ENCODE measurements at regions not wholly inside any gene's neighbourhood (a gene's known extent, or its start where the extent isn't known, plus 50 kb on each side); places are given as distances from the start of the nearest gene placed in this dataset.

- H3K79me2 ChIP-seq (replicated peaks; ENCODE audit: insufficient read depth, low read length) = peaks cover 8% of the 10 kb centered on the region
- no peaks in the 10 kb centered on the region for H3K9me2 ChIP-seq (ENCODE audit: insufficient read depth, low read length)
- H4K20me1 ChIP-seq (ENCODE audit: insufficient read depth) = no peaks in the 10 kb centered on the region
- no peak overlapping the region for H2AFZ ChIP-seq (ENCODE audit: low read depth, low read length)
- no peaks in the 10 kb centered on the region for H3F3A ChIP-seq (ENCODE audit: insufficient read depth, low read length, poor library complexity, severe bottlenecking)
- no peak overlapping the region for H3K27ac ChIP-seq (ENCODE audit: low read length)
- H3K9me3 ChIP-seq (ENCODE audit: low read length) = no peaks in the 10 kb centered on the region
- no peak overlapping the region for H3K4me2 ChIP-seq (ENCODE audit: low read length)
- TF ChIP-seq MXI1 (conservative IDR thresholded peaks at IDR 0.05; ENCODE audit: poor library complexity, severe bottlenecking) (no peak), RAD21 (conservative IDR thresholded peaks at IDR 0.05) (no peak), CTCF (IDR thresholded peaks at IDR 0.05; ENCODE audit: poor library complexity, severe bottlenecking) (no peak), EZH2 (IDR thresholded peaks at IDR 0.05; ENCODE audit: borderline replicate concordance, insufficient read depth, low read length, poor library complexity, severe bottlenecking) (no peak), SMC3 (conservative IDR thresholded peaks at IDR 0.05; ENCODE audit: poor library complexity) (no peak), POLR2AphosphoS5 (IDR thresholded peaks at IDR 0.05) (no peak), EP300 (conservative IDR thresholded peaks at IDR 0.05; ENCODE audit: poor library complexity, severe bottlenecking) (no peak), TAF1 (IDR thresholded peaks at IDR 0.05; ENCODE audit: low read depth) (no peak), REST (IDR thresholded peaks at IDR 0.05; ENCODE audit: borderline replicate concordance) (no peak)
- H3K9ac ChIP-seq (ENCODE audit: low read length) = no peak overlapping the region
- H3K27me3 ChIP-seq (ENCODE audit: insufficient read depth, low read depth, low read length) = no peaks in the 10 kb centered on the region
- no peak overlapping the region for H3K4me3 ChIP-seq (ENCODE audit: low read length)
- no peaks in the 10 kb centered on the region for H3K36me3 ChIP-seq (ENCODE audit: insufficient read depth, low read length)
Measured at GRCh38 chr22:25402160-25402500, 162.3 kb upstream of the GRK3 start.

- Histone ChIP-seq H3K27me3 (ENCODE audit: insufficient read depth, low read depth, low read length) (no peaks in the 10 kb centered on the region), H3K4me2 (ENCODE audit: low read length) (no peak overlapping the region), H3K9ac (ENCODE audit: low read length) (peak overlapping the region; percentile 47), H3K36me3 (ENCODE audit: insufficient read depth, low read length) (no peaks in the 10 kb centered on the region), H4K20me1 (ENCODE audit: insufficient read depth) (no peaks in the 10 kb centered on the region), H3K27ac (ENCODE audit: low read length) (no peak overlapping the region), H3K9me3 (ENCODE audit: low read length) (no peaks in the 10 kb centered on the region), H3K4me3 (ENCODE audit: low read length) (peak overlapping the region; percentile 75), H3F3A (ENCODE audit: insufficient read depth, low read length, poor library complexity, severe bottlenecking) (no peaks in the 10 kb centered on the region), H2AFZ (ENCODE audit: low read depth, low read length) (no peak overlapping the region), H3K79me2 (replicated peaks; ENCODE audit: insufficient read depth, low read length) (peaks cover 8% of the 10 kb centered on the region), H3K9me2 (ENCODE audit: insufficient read depth, low read length) (no peaks in the 10 kb centered on the region)
- TF ChIP-seq CTCF (IDR thresholded peaks at IDR 0.05; ENCODE audit: poor library complexity, severe bottlenecking) (no peak), TAF1 (IDR thresholded peaks at IDR 0.05; ENCODE audit: low read depth) (no peak), SMC3 (conservative IDR thresholded peaks at IDR 0.05; ENCODE audit: poor library complexity) (no peak), RAD21 (conservative IDR thresholded peaks at IDR 0.05) (no peak), REST (IDR thresholded peaks at IDR 0.05; ENCODE audit: borderline replicate concordance) (no peak), EZH2 (IDR thresholded peaks at IDR 0.05; ENCODE audit: borderline replicate concordance, insufficient read depth, low read length, poor library complexity, severe bottlenecking) (no peak), POLR2AphosphoS5 (IDR thresholded peaks at IDR 0.05) (no peak), MXI1 (conservative IDR thresholded peaks at IDR 0.05; ENCODE audit: poor library complexity, severe bottlenecking) (no peak), EP300 (conservative IDR thresholded peaks at IDR 0.05; ENCODE audit: poor library complexity, severe bottlenecking) (no peak)
Measured at GRCh38 chr22:25402501-25403283, 161.8 kb upstream of the GRK3 start.
